Peyer's patch (tissue), 4 donors: ENCODE measurements at regions not wholly inside any gene's neighbourhood (a gene's known extent, or its start where the extent isn't known, plus 50 kb on each side); places are given as distances from the start of the nearest gene placed in this dataset.

Source experiments
- CTCF ChIP-seq, 6 experiments: fragments of 450-650 bp in 4 of 6; fragments of 200-600 bp in 2 of 6; sonication (generic) in 1 of 6; IDR thresholded peaks; one replicate each; pipeline ENCODE4 v1.5.1; 2017 to 2019; ENCODE audit warnings: antibody characterized with exemption in 6 of 6, mild to moderate bottlenecking in 3 of 6, moderate library complexity in 1 of 6
- POLR2A ChIP-seq, 2 donors: fragments of 450-650 bp; IDR thresholded peaks; one replicate each; pipeline ENCODE4 v1.5.1; 2017; ENCODE audit warnings: antibody characterized with exemption in 2 of 2, mild to moderate bottlenecking in 2 of 2, moderate library complexity in 2 of 2

GRCh38 chr14:106390947-106391346 is 864.6 kb downstream of the TMEM121 start:
- no peak for TF ChIP-seq POLR2A (IDR thresholded peaks at IDR 0.05)
- TF ChIP-seq CTCF (IDR thresholded peaks at IDR 0.05): no peak
